HL-60/S4 treated with phorbol 12-myristate 13-acetate at 8.2 ng/mL for 4 days and 3 days (cell line): ENCODE measurements at regions not wholly inside any gene's neighbourhood (a gene's known extent, or its start where the extent isn't known, plus 50 kb on each side); places are given as distances from the start of the nearest gene placed in this dataset.

Experiments used
- in situ Hi-C: fragments of 300-500 bp; cut with MboI; formaldehyde crosslinking; loops from 2 replicates; pipeline ENCODE4 v1.15.0; 2022; ENCODE audit warnings: low sequenced_read_pairs

- in situ Hi-C loops = no loop called here
Observed at GRCh38 chr1:193533853-193534252, 347.4 kb upstream of the B3GALT2 start.

GRCh38 chr1:193525917-193526710 is 339.7 kb upstream of the B3GALT2 start:
- in situ Hi-C loops = no loop called here

GRCh38 chr1:193525411-193525810 is 339.0 kb upstream of the B3GALT2 start:
- in situ Hi-C loops = no loop called here

- in situ Hi-C loops = no loop called here
Observed at GRCh38 chr1:193524616-193525015, 338.2 kb upstream of the B3GALT2 start.

- in situ Hi-C loops = no loop called here
Observed at GRCh38 chr1:193524021-193524420, 337.6 kb upstream of the B3GALT2 start.

GRCh38 chr1:193520472-193520871 is 334.1 kb upstream of the B3GALT2 start:
- in situ Hi-C loops = no loop called here

GRCh38 chr1:193519922-193520321 is 333.5 kb upstream of the B3GALT2 start:
- in situ Hi-C loops = no loop called here

GRCh38 chr1:193516755-193517388 is 330.5 kb upstream of the B3GALT2 start:
- in situ Hi-C loops = no loop called here

- in situ Hi-C loops = no loop called here
Observed at GRCh38 chr1:193514397-193514796, 328.0 kb upstream of the B3GALT2 start.

- in situ Hi-C loops = no loop called here
Observed at GRCh38 chr1:193513032-193513431, 326.6 kb upstream of the B3GALT2 start.

- in situ Hi-C loops = no loop called here
Observed at GRCh38 chr1:193504920-193505319, 318.5 kb upstream of the B3GALT2 start.

GRCh38 chr1:193498088-193498655 is 311.8 kb upstream of the B3GALT2 start:
- in situ Hi-C loops = no loop called here

GRCh38 chr1:193494368-193494767 is 308.0 kb upstream of the B3GALT2 start:
- in situ Hi-C loops = no loop called here

GRCh38 chr1:193489191-193489590 is 302.8 kb upstream of the B3GALT2 start:
- in situ Hi-C loops = no loop called here

GRCh38 chr1:193487722-193488121 is 301.3 kb upstream of the B3GALT2 start:
- in situ Hi-C loops = no loop called here

- in situ Hi-C loops = no loop called here
Observed at GRCh38 chr1:193486671-193487229, 300.3 kb upstream of the B3GALT2 start.

- in situ Hi-C loops = no loop called here
Observed at GRCh38 chr1:193480755-193481154, 294.3 kb upstream of the B3GALT2 start.

GRCh38 chr1:193479187-193479586 is 292.8 kb upstream of the B3GALT2 start:
- in situ Hi-C loops = no loop called here

GRCh38 chr1:193476748-193477147 is 290.3 kb upstream of the B3GALT2 start:
- in situ Hi-C loops = no loop called here

- in situ Hi-C loops = no loop called here
Observed at GRCh38 chr1:193473932-193474331, 287.5 kb upstream of the B3GALT2 start.

- in situ Hi-C loops = no loop called here
Observed at GRCh38 chr1:193472838-193473398, 286.5 kb upstream of the B3GALT2 start.
